Neuronal stem cell (in vitro differentiated cells): ENCODE measurements at regions not wholly inside any gene's neighbourhood (a gene's known extent, or its start where the extent isn't known, plus 50 kb on each side); places are given as distances from the start of the nearest gene placed in this dataset.
"Not testable (repeated sequence)": the region's sequence is repeated elsewhere in the genome, so short reads cannot be mapped to it uniquely, and the experiment has no call there.

Experiments
- DNase-seq: peaks from one replicate; pipeline ENCODE4 v3.0.0-alpha.2; 2013; ENCODE audit warnings: low spot score
- H2AFZ ChIP-seq: one replicate; pipeline ENCODE4 v1.6.1; 2013; ENCODE audit warnings: mild to moderate bottlenecking, low read length, inconsistent platforms
- H2AK5ac ChIP-seq: 2 replicates; pipeline ENCODE4 v1.6.1; 2013; ENCODE audit warnings: low read depth, mild to moderate bottlenecking, inconsistent platforms, low read length, moderate library complexity, mixed read lengths
- H2BK120ac ChIP-seq: 2 replicates; pipeline ENCODE4 v1.6.1; 2013; ENCODE audit warnings: low read depth, mild to moderate bottlenecking, inconsistent platforms, low read length, moderate library complexity, mixed read lengths
- H2BK12ac ChIP-seq: one replicate; pipeline ENCODE4 v1.6.1; 2013; ENCODE audit warnings: low read length, inconsistent platforms
- H2BK15ac ChIP-seq: 2 replicates; pipeline ENCODE4 v1.6.1; 2013; ENCODE audit warnings: mild to moderate bottlenecking, low read length, inconsistent platforms, mixed read lengths
- H2BK5ac ChIP-seq: one replicate; pipeline ENCODE4 v1.6.1; 2013; ENCODE audit warnings: inconsistent platforms, mild to moderate bottlenecking, low read length, moderate library complexity
- H3K14ac ChIP-seq: one replicate; pipeline ENCODE4 v1.6.1; 2013; ENCODE audit warnings: low read length, inconsistent platforms
- H3K18ac ChIP-seq: 2 replicates; pipeline ENCODE4 v1.6.1; 2013; ENCODE audit warnings: low read length, inconsistent platforms
- H3K23ac ChIP-seq: 2 replicates; pipeline ENCODE4 v1.6.1; 2013; ENCODE audit warnings: low read depth, mild to moderate bottlenecking, mixed read lengths, low read length, inconsistent platforms; ENCODE audit not compliant: poor library complexity
- H3K27ac ChIP-seq: replicated peaks from 3 replicates; pipeline ENCODE4 v1.5.1; 2013; ENCODE audit warnings: low read length, inconsistent platforms
- H3K27me3 ChIP-seq, 3 experiments: 2 replicates each; pipeline ENCODE4 v1.6.1; 2013; ENCODE audit warnings: low read length in 3 of 3, mild to moderate bottlenecking in 2 of 3, inconsistent platforms in 1 of 3, low read depth in 1 of 3, mixed read lengths in 1 of 3, moderate library complexity in 1 of 3; ENCODE audit not compliant: control insufficient read depth in 3 of 3, insufficient read depth in 3 of 3
- H3K36me3 ChIP-seq, 2 donors: replicated peaks in 1 of 2; 2 replicates each; pipeline ENCODE4 v1.6.1; 2013; ENCODE audit warnings: low read length in 2 of 2; ENCODE audit not compliant: control insufficient read depth in 2 of 2, insufficient read depth in 2 of 2
- H3K4ac ChIP-seq: 2 replicates; pipeline ENCODE4 v1.6.1; 2013; ENCODE audit warnings: inconsistent platforms, mild to moderate bottlenecking, low read length, moderate library complexity
- H3K4me1 ChIP-seq, 2 donors: 1 replicate in 1 of 2; 2 replicates in 1 of 2; pipeline ENCODE4 v1.6.1; 2013; ENCODE audit warnings: low read length in 2 of 2, low read depth in 1 of 2; ENCODE audit not compliant: control insufficient read depth in 2 of 2, insufficient read depth in 1 of 2
- H3K4me2 ChIP-seq: one replicate; pipeline ENCODE4 v1.6.1; 2013; ENCODE audit warnings: mild to moderate bottlenecking, low read length, inconsistent platforms; ENCODE audit not compliant: insufficient read depth, poor library complexity, severe bottlenecking
- H3K4me3 ChIP-seq, 2 donors: 2 replicates each; pipeline ENCODE4 v1.5.1; 2013; ENCODE audit warnings: low read length in 2 of 2, mild to moderate bottlenecking in 2 of 2, inconsistent platforms in 1 of 2, moderate library complexity in 1 of 2
- H3K79me1 ChIP-seq: one replicate; pipeline ENCODE4 v1.6.1; 2013; ENCODE audit warnings: low read depth, mild to moderate bottlenecking, inconsistent platforms, low read length, moderate library complexity
- H3K9ac ChIP-seq: one replicate; pipeline ENCODE4 v1.6.1; 2013; ENCODE audit warnings: mild to moderate bottlenecking, low read depth, low read length, inconsistent platforms; ENCODE audit not compliant: poor library complexity
- H3K9me3 ChIP-seq, 2 donors: replicated peaks in 1 of 2; 2 replicates each; pipeline versions ENCODE3 to v1.6.1; 2013; ENCODE audit warnings: low read length in 2 of 2, mild to moderate bottlenecking in 2 of 2, inconsistent platforms in 1 of 2, low read depth in 1 of 2, mixed read lengths in 1 of 2, moderate library complexity in 1 of 2; ENCODE audit not compliant: control insufficient read depth in 2 of 2, insufficient read depth in 1 of 2
- H4K8ac ChIP-seq: one replicate; pipeline ENCODE4 v1.6.1; 2013; ENCODE audit warnings: low read depth, mild to moderate bottlenecking, inconsistent platforms, low read length, moderate library complexity
- H4K91ac ChIP-seq: one replicate; pipeline ENCODE4 v1.6.1; 2013; ENCODE audit warnings: low read length, low read depth, mild to moderate bottlenecking, inconsistent platforms; ENCODE audit not compliant: poor library complexity
- WGBS, 2 donors: extraction: QIAGEN DNeasy Blood & Tissue Kit; methylation state at CpG; one replicate each; pipeline ENCODE4 v1.1.7; 2013; ENCODE audit warnings: missing lambda C conversion rate in 2 of 2, mixed read lengths in 1 of 2; ENCODE audit not compliant: insufficient read length in 2 of 2, insufficient replicate concordance in 1 of 2; ENCODE audit errors: extremely low coverage in 2 of 2; 5-methylcytosine and 5-hydroxymethylcytosine counted together

DNA sequence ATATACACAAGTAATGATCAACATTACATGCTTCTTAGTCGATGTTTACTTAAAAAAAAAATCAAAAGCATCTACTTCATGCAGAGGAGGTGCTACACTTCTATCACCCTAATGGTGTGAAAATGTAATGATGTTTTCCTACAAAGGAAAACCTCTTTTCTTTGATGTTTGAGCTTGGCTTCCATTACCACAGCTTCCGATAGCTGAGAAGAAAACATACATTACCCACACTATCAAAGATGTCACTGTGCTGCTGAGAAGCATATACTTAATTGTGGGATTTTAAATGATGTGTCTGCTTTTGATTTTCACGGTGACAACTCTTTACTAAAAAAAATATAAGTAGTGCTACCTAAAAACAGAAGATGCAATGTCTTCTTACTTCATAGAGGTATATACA is 200.2 kb upstream of the PHF14 start:
- Histone ChIP-seq H2AFZ (no peak overlapping the region), H3K23ac (no peak overlapping the region), H2BK5ac (no peak overlapping the region), H3K18ac (no peak overlapping the region), H3K4me2 (no peak overlapping the region), H3K4me1 (no peaks in the 10 kb centered on the region), H3K27me3 (no peaks in the 10 kb centered on the region), H2AK5ac (no peak overlapping the region), H3K79me1 (no peaks in the 10 kb centered on the region), H3K9ac (no peak overlapping the region), H4K8ac (no peak overlapping the region), H4K91ac (no peak overlapping the region), H3K36me3 (no peaks in the 10 kb centered on the region), H3K4me3 (no peak overlapping the region), H3K27ac (no peak overlapping the region), H2BK15ac (no peak overlapping the region), H3K4ac (no peak overlapping the region), H2BK120ac (no peak overlapping the region), H3K9me3 (no peaks in the 10 kb centered on the region), H3K14ac (no peak overlapping the region), H2BK12ac (no peak overlapping the region)
- WGBS, 2 donors, result no CpG with 5 or more reads among the region's 3 CpGs
- no peak for DNase-seq

DNA sequence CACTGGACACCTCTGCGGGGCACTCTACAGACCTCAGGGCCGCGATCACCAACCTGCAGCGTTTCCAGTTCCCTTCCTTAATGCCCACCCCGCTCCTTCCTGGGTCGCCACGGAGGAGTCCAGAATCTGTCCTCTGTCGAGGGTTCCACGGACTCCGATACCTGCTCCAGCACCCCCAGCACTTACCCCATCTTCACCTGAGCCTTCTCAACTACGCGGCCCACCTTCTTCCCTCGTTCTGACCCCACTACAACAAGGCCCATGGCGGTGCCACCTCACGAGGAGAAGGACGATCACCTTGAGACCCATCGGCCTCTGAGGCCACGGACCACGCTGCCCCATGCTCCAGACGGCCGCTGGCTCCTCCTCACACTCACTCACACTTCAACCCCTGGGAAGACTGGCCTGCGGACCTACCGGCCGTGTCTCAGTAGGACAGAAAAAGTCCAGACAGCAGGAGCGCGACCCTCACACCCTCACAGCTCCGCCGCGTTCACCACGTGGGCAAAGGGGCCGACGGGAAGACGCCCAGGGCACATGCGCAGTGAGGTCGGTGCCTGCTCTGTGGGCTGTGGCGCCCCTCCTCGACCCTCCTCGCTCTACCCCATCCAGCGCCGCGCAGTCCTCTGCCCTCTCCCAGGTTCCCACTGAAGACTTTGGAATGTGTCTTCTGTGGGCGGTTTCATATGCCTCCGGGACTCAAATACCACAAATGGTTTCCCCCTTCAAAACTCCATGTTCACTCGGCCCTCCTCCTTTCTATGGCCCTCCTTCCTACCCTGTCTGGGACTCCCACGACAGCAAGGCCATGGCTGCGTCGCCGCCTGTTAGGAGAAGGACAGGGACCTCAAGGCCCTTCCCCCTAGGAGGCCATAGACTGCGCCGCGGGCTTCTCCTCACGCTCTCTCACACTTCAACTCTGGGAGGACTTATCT is 193.9 kb upstream of the PHF14 start:
- Histone ChIP-seq H3K27me3 (no peaks in the 10 kb centered on the region), H2AK5ac (peak overlapping the region; percentile 52), H3K4ac (no peak overlapping the region), H2BK120ac (no peak overlapping the region), H3K18ac (peak overlapping the region; percentile 90), H3K14ac (no peak overlapping the region), H3K4me2 (no peak overlapping the region), H3K79me1 (no peaks in the 10 kb centered on the region), H3K4me1 (no peaks in the 10 kb centered on the region), H2BK12ac (no peak overlapping the region), H3K4me3 (peak overlapping the region in 1 of 2 donors; percentile 67), H3K9me3 (no peaks in the 10 kb centered on the region), H2BK15ac (no peak overlapping the region), H4K8ac (peak overlapping the region; percentile 65), H3K9ac (no peak overlapping the region), H3K27ac (no peak overlapping the region), H3K36me3 (no peaks in the 10 kb centered on the region), H2AFZ (peak overlapping the region; percentile 76), H2BK5ac (no peak overlapping the region), H4K91ac (no peak overlapping the region), H3K23ac (peak overlapping the region; percentile 93)
- no peak for DNase-seq
- WGBS, 2 donors, result no CpG with 5 or more reads among the region's 52 CpGs

- Histone ChIP-seq H4K8ac (no peak overlapping the region), H3K4me2 (no peak overlapping the region), H2BK120ac (no peak overlapping the region), H2BK15ac (no peak overlapping the region), H3K27me3 (no peaks in the 10 kb centered on the region), H3K23ac (no peak overlapping the region), H2AFZ (peak overlapping the region; percentile 76), H3K18ac (peak overlapping the region; percentile 90), H2BK12ac (no peak overlapping the region), H3K4me3 (no peak overlapping the region), H3K27ac (no peak overlapping the region), H2BK5ac (no peak overlapping the region), H3K14ac (no peak overlapping the region), H3K36me3 (no peaks in the 10 kb centered on the region), H3K9ac (no peak overlapping the region), H3K4me1 (no peaks in the 10 kb centered on the region), H4K91ac (no peak overlapping the region), H2AK5ac (peak overlapping the region; percentile 52), H3K9me3 (no peaks in the 10 kb centered on the region), H3K79me1 (no peaks in the 10 kb centered on the region), H3K4ac (no peak overlapping the region)
- WGBS, 2 donors, result no CpG with 5 or more reads among the region's 7 CpGs
- DNase-seq, result no peak
Measured at GRCh38 chr7:10780400-10780747, 193.3 kb upstream of the PHF14 start.

DNA sequence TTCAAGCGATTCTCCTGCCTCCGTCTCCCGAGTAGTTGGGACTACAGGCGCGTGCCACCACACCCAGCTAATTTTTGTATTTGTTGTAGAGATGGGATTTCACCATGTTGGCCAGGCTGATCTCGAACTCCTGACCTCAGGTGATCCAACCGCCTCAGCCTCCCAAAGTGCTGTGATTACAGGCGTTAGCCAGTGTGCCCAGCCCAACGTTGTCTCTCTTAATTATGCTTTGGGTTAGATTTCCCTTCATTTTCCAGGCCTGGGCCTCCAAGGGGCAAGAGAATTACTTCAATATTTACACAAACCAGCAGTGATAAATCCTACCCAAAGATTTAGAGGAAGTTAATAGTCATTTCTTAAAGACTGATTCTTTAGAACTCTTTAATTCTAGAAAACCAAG is 186.7 kb upstream of the PHF14 start:
- H3K79me1 ChIP-seq, H2BK15ac ChIP-seq, H4K91ac ChIP-seq, H3K4me3 ChIP-seq, H3K9ac ChIP-seq, H3K27me3 ChIP-seq, H4K8ac ChIP-seq, H2BK120ac ChIP-seq, H3K4me1 ChIP-seq, H2BK12ac ChIP-seq, H2BK5ac ChIP-seq, H3K9me3 ChIP-seq, H2AFZ ChIP-seq, DNase-seq, H3K23ac ChIP-seq, H3K4me2 ChIP-seq, H3K18ac ChIP-seq, H3K27ac ChIP-seq, H3K36me3 ChIP-seq, H3K4ac ChIP-seq, H2AK5ac ChIP-seq, H3K14ac ChIP-seq: not testable (repeated sequence)
- WGBS, 2 donors, result no CpG with 5 or more reads among the region's 9 CpGs
